H1 (cell line): ENCODE measurements at regions not wholly inside any gene's neighbourhood (a gene's known extent, or its start where the extent isn't known, plus 50 kb on each side); places are given as distances from the start of the nearest gene placed in this dataset.

ENCODE experiments used
- CTCF ChIA-PET: fragments of 300-600 bp; sonication (Branson Sonifier 250); formaldehyde crosslinking; loops from one replicate; lab custom pipeline; 2021; ENCODE audit not compliant: partially characterized antibody; lab: Charles Lee
- POLR2A ChIA-PET: fragments of 300-600 bp; sonication (Branson Sonifier 250); formaldehyde crosslinking; loops from one replicate; lab custom pipeline; 2021; ENCODE audit warnings: inconsistent platforms; ENCODE audit not compliant: partially characterized antibody; lab: Charles Lee
- DNase-seq, 2 experiments: peaks; one replicate each; pipeline versions ENCODE4 v3.0.0 to v3.0.0-alpha.2; 2010 to 2022; ENCODE audit warnings: low spot score in 2 of 2, low read depth in 1 of 2, mixed read lengths in 1 of 2
- FAIRE-seq: peaks from 2 replicates; lab custom pipeline; 2011; peaks lifted over from hg19 to GRCh38; lab: Jason Lieb, UNC
- H2AFZ ChIP-seq: 2 replicates; pipeline ENCODE4 v1.8.1; 2012; ENCODE audit warnings: low read length, inconsistent platforms
- H2AK5ac ChIP-seq: 2 replicates; pipeline ENCODE4 v1.6.1; 2013; ENCODE audit warnings: low read depth, low read length
- H2BK120ac ChIP-seq: replicated peaks from 2 replicates; pipeline ENCODE3; 2013; ENCODE audit warnings: low read depth, low read length, inconsistent platforms
- H2BK12ac ChIP-seq: 2 replicates; pipeline ENCODE4 v1.6.1; 2013; ENCODE audit warnings: low read depth, low read length
- H2BK15ac ChIP-seq: 2 replicates; pipeline ENCODE4 v1.6.1; 2013; ENCODE audit warnings: low read length
- H2BK20ac ChIP-seq: 2 replicates; pipeline ENCODE4 v1.6.1; 2013; ENCODE audit warnings: low read length
- H2BK5ac ChIP-seq: 2 replicates; pipeline ENCODE4 v1.6.1; 2013; ENCODE audit warnings: low read depth, low read length
- H3K14ac ChIP-seq: 2 replicates; pipeline ENCODE4 v1.6.1; 2013; ENCODE audit warnings: inconsistent platforms; ENCODE audit not compliant: insufficient read length
- H3K18ac ChIP-seq: 2 replicates; pipeline ENCODE4 v1.6.1; 2013; ENCODE audit warnings: low read length; ENCODE audit errors: extremely low read depth
- H3K23ac ChIP-seq: 2 replicates; pipeline ENCODE4 v1.6.1; 2013; ENCODE audit warnings: inconsistent platforms; ENCODE audit not compliant: insufficient read length
- H3K23me2 ChIP-seq: 2 replicates; pipeline ENCODE4 v1.6.1; 2013; ENCODE audit warnings: low read depth, low read length
- H3K27ac ChIP-seq: 2 replicates; pipeline ENCODE4 v1.6.1; 2011; ENCODE audit warnings: low read depth, low read length, inconsistent platforms
- H3K27me3 ChIP-seq, 4 experiments: replicated peaks in 1 of 4; 1 replicate in 1 of 4; 2 replicates in 3 of 4; pipeline versions ENCODE4 v1.6.1 to v1.8.1; 2011 to 2013; ENCODE audit warnings: low read length in 3 of 4, mild to moderate bottlenecking in 3 of 4, inconsistent platforms in 2 of 4, mixed read lengths in 2 of 4, moderate library complexity in 1 of 4; ENCODE audit not compliant: control insufficient read depth in 3 of 4, insufficient read depth in 3 of 4; ENCODE audit errors: extremely low read depth in 1 of 4
- H3K36me3 ChIP-seq, 4 experiments: 2 replicates each; pipeline versions ENCODE4 v1.6.1 to v1.8.1; 2011 to 2013; ENCODE audit warnings: mild to moderate bottlenecking in 4 of 4, low read length in 3 of 4, moderate library complexity in 2 of 4, control low read depth in 1 of 4, inconsistent platforms in 1 of 4; ENCODE audit not compliant: insufficient read depth in 4 of 4, control insufficient read depth in 2 of 4
- H3K4ac ChIP-seq: replicated peaks from 2 replicates; pipeline ENCODE3; 2013; ENCODE audit warnings: low read length, low read depth, mixed read lengths, inconsistent platforms; ENCODE audit not compliant: insufficient read length
- H3K4me1 ChIP-seq, 4 experiments: replicated peaks in 1 of 4; 1 replicate in 1 of 4; 2 replicates in 3 of 4; pipeline versions ENCODE4 v1.6.1 to v1.8.1; 2011 to 2013; ENCODE audit warnings: low read length in 3 of 4, inconsistent platforms in 2 of 4, mixed read lengths in 1 of 4; ENCODE audit not compliant: insufficient read depth in 4 of 4, control insufficient read depth in 3 of 4
- H3K4me2 ChIP-seq, 2 experiments: 2 replicates each; pipeline versions ENCODE4 v1.6.1 to v1.8.1; 2011 to 2013; ENCODE audit warnings: low read depth in 2 of 2, low read length in 2 of 2, control low read depth in 1 of 2, inconsistent platforms in 1 of 2, mild to moderate bottlenecking in 1 of 2; ENCODE audit not compliant: insufficient read depth in 1 of 2
- H3K4me3 ChIP-seq, 4 experiments: fragments of 200-600, 300-600 bp in 1 of 4; sonication (generic), shearing (Covaris generic), sonication (Bioruptor Twin) in 1 of 4; 2 replicates each; pipeline versions ENCODE4 v1.5.1 to v1.8.1; 2011 to 2016; ENCODE audit warnings: low read length in 4 of 4, low read depth in 3 of 4, control low read depth in 2 of 4, inconsistent platforms in 2 of 4, mild to moderate bottlenecking in 2 of 4, mixed read lengths in 1 of 4, moderate library complexity in 1 of 4; ENCODE audit not compliant: insufficient read depth in 2 of 4; ENCODE audit errors: extremely low read depth in 1 of 4
- H3K56ac ChIP-seq: replicated peaks from 2 replicates; pipeline ENCODE3; 2013; ENCODE audit warnings: low read depth, mild to moderate bottlenecking, mixed read lengths, low read length, inconsistent platforms; ENCODE audit not compliant: insufficient read length
- H3K79me1 ChIP-seq: 2 replicates; pipeline ENCODE4 v1.6.1; 2013; ENCODE audit warnings: low read depth, low read length, control low read depth
- H3K79me2 ChIP-seq, 2 experiments: 2 replicates each; pipeline versions ENCODE4 v1.6.1 to v1.8.1; 2012 to 2013; ENCODE audit warnings: low read length in 2 of 2, mild to moderate bottlenecking in 2 of 2, inconsistent platforms in 1 of 2; ENCODE audit not compliant: insufficient read depth in 2 of 2, control insufficient read depth in 1 of 2
- H3K9ac ChIP-seq, 4 experiments: replicated peaks in 1 of 4; 1 replicate in 1 of 4; 2 replicates in 3 of 4; pipeline versions ENCODE4 v1.6.1 to v1.8.1; 2011 to 2013; ENCODE audit warnings: low read depth in 3 of 4, low read length in 3 of 4, control low read depth in 2 of 4, mild to moderate bottlenecking in 2 of 4, moderate library complexity in 2 of 4, inconsistent platforms in 1 of 4; ENCODE audit errors: extremely low read depth in 1 of 4
- H3K9me3 ChIP-seq, 2 experiments: 2 replicates each; pipeline versions ENCODE4 v1.6.1 to v1.8.1; 2012 to 2013; ENCODE audit warnings: mild to moderate bottlenecking in 2 of 2, moderate library complexity in 2 of 2, control low read depth in 1 of 2, inconsistent platforms in 1 of 2, low read depth in 1 of 2, low read length in 1 of 2, mixed read lengths in 1 of 2; ENCODE audit not compliant: insufficient read depth in 2 of 2
- H4K20me1 ChIP-seq, 2 experiments: replicated peaks in 1 of 2; 2 replicates each; pipeline versions ENCODE3 to v1.8.1; 2011 to 2013; ENCODE audit warnings: inconsistent platforms in 2 of 2, low read length in 2 of 2, mild to moderate bottlenecking in 1 of 2; ENCODE audit not compliant: insufficient read depth in 2 of 2, control insufficient read depth in 1 of 2
- H4K5ac ChIP-seq: 2 replicates; pipeline ENCODE4 v1.6.1; 2013; ENCODE audit warnings: low read length, low read depth, mixed read lengths, inconsistent platforms; ENCODE audit not compliant: insufficient read length
- H4K8ac ChIP-seq: 2 replicates; pipeline ENCODE4 v1.8.0; 2013; ENCODE audit warnings: mild to moderate bottlenecking, moderate library complexity, low read length, inconsistent platforms; ENCODE audit not compliant: insufficient read depth; ENCODE audit errors: extremely low read depth
- H4K91ac ChIP-seq: replicated peaks from 2 replicates; pipeline ENCODE3; 2013; ENCODE audit warnings: low read length, mixed read lengths, inconsistent platforms; ENCODE audit not compliant: insufficient read length
- EGR1 ChIP-seq: IDR thresholded peaks from 2 replicates; pipeline ENCODE4 v1.6.1; 2011; ENCODE audit warnings: low read depth, low read length, borderline replicate concordance
- HDAC2 ChIP-seq, 2 experiments: fragments of 300-600 bp in 1 of 2; sonication (generic) in 1 of 2; IDR thresholded peaks; 2 replicates each; pipeline ENCODE4 v1.6.1; 2011 to 2012; ENCODE audit warnings: low read depth in 2 of 2, low read length in 2 of 2, mild to moderate bottlenecking in 2 of 2, moderate library complexity in 2 of 2, borderline replicate concordance in 1 of 2, inconsistent platforms in 1 of 2
- RBBP5 ChIP-seq: IDR thresholded peaks from 2 replicates; pipeline ENCODE4 v1.7.1; 2012; ENCODE audit warnings: low read depth, mild to moderate bottlenecking, inconsistent platforms, low read length, moderate library complexity, borderline replicate concordance
- SAP30 ChIP-seq: fragments of 300-600 bp; sonication (generic); IDR thresholded peaks from 2 replicates; pipeline ENCODE4 v1.7.1; 2012; ENCODE audit warnings: low read length, moderate library complexity, mild to moderate bottlenecking, inconsistent platforms; ENCODE audit not compliant: insufficient read depth, insufficient replicate concordance
- WGBS, 2 experiments: shearing (Covaris generic) in 1 of 2; methylation state at CpG; one replicate each; pipeline versions ENCODE4 v1.1.6 to v1.1.7; 2013 to 2015; ENCODE audit warnings: low lambda C conversion rate in 2 of 2, mixed read lengths in 2 of 2, inconsistent platforms in 1 of 2, low coverage in 1 of 2, missing lambda C conversion rate in 1 of 2; ENCODE audit not compliant: insufficient replicate concordance in 2 of 2, insufficient coverage in 1 of 2, insufficient read length in 1 of 2; ENCODE audit errors: extremely low coverage in 1 of 2, missing lambda C conversion rate in 1 of 2; 5-methylcytosine and 5-hydroxymethylcytosine counted together

DNA sequence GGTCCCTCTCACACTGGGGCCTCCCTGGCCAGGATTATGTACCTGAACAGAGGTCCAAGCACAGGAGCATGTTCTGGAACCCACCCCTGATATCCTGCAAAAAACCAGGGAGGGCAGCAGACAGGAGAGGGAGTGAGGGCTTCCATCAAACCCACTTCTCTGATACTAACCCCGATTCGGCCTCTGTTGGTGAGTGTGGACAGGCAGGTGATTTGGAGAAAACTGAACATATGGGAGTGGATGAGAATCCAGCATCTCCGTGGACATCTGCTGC lies 215.3 kb downstream of the MATN1 start:
- no peak overlapping the region for H4K8ac ChIP-seq
- peak overlapping the region; percentile 22 for H4K91ac ChIP-seq
- TF ChIP-seq EGR1 (no peak), SAP30 (no peak), HDAC2 (IDR thresholded peaks at IDR 0.05; ENCODE audit: borderline replicate concordance in 1 of 2, low read depth in 2 of 2, low read length in 2 of 2) (no peak), RBBP5 (no peak)
- no peak overlapping the region for H3K4me3 ChIP-seq
- no peak overlapping the region for H3K18ac ChIP-seq
- no peak overlapping the region for H3K27ac ChIP-seq
- no peaks in the 10 kb centered on the region for H3K9me3 ChIP-seq
- H3K9ac ChIP-seq, result no peak overlapping the region
- H3K4me2 ChIP-seq, result no peak overlapping the region
- H2BK20ac ChIP-seq, result no peak overlapping the region
- no peaks in the 10 kb centered on the region; the same call in 1 of the 2 replicates for H3K23me2 ChIP-seq
- DNase-seq (peak in 1 of 2 experiments; percentile 23), FAIRE-seq (no peak)
- H2BK12ac ChIP-seq, result no peak overlapping the region
- no peak overlapping the region for H2BK120ac ChIP-seq
- ChIA-PET POLR2A (no interaction called here), CTCF (no interaction called here)
- H4K20me1 ChIP-seq, result no peaks in the 10 kb centered on the region
- no peak overlapping the region for H2BK5ac ChIP-seq
- no peak overlapping the region for H2BK15ac ChIP-seq
- H3K36me3 ChIP-seq, result no peaks in the 10 kb centered on the region
- H3K4ac ChIP-seq, result no peak overlapping the region
- no peak overlapping the region for H2AK5ac ChIP-seq
- WGBS, 2 experiments, result 96% methylated on average over 3 of the region's 3 CpGs; no CpG with 5 or more reads in 1 of the 2 experiments
- H3K14ac ChIP-seq, result no peak overlapping the region
- H3K79me2 ChIP-seq, result no peaks in the 10 kb centered on the region
- H3K27me3 ChIP-seq, result no peaks in the 10 kb centered on the region
- H3K79me1 ChIP-seq, result no peaks in the 10 kb centered on the region
- H2AFZ ChIP-seq, result no peak overlapping the region
- H4K5ac ChIP-seq, result no peak overlapping the region
- no peak overlapping the region for H3K23ac ChIP-seq
- peaks cover 3 to 13% (median 8%) of the 10 kb centered on the region in 4 experiments; a peak in 5 of 7 replicates for H3K4me1 ChIP-seq
- H3K56ac ChIP-seq, result no peak overlapping the region
